GM18502 (cell line): ENCODE measurements at regions not wholly inside any gene's neighbourhood (a gene's known extent, or its start where the extent isn't known, plus 50 kb on each side); places are given as distances from the start of the nearest gene placed in this dataset.
A peak's percentile ranks its signal among the peaks of the same experiment; 100 is the strongest.
"Not testable (repeated sequence)": the region's sequence is repeated elsewhere in the genome, so short reads cannot be mapped to it uniquely, and the experiment has no call there.

Source experiments
- ATAC-seq: cut with Tn5 transposase; IDR thresholded peaks from one replicate; pipeline ENCODE4 v1.9.1; 2021; ENCODE audit warnings: mild to moderate bottlenecking; ENCODE audit not compliant: unreplicated experiment, poor library complexity

DNA sequence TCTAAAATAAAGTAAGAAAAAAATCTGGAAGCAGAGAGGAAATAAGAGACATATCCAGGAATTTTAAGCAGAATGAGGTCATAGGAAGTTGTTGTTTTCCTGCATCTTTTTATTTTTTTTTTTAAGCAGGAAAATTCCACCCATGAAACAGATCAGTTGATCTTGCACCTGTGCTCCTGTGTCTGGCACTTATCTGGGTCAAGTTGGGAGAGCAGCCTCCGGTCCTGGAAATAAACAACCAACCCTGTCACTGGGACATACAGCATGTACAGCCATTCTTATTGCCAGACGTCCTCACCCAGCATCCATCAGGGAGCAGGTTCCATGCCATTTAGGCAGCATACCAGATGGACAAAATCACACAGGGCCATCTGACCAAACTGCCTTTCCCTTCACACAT, 266.0 kb upstream of the BTG1 start:
- no peak for ATAC-seq

DNA sequence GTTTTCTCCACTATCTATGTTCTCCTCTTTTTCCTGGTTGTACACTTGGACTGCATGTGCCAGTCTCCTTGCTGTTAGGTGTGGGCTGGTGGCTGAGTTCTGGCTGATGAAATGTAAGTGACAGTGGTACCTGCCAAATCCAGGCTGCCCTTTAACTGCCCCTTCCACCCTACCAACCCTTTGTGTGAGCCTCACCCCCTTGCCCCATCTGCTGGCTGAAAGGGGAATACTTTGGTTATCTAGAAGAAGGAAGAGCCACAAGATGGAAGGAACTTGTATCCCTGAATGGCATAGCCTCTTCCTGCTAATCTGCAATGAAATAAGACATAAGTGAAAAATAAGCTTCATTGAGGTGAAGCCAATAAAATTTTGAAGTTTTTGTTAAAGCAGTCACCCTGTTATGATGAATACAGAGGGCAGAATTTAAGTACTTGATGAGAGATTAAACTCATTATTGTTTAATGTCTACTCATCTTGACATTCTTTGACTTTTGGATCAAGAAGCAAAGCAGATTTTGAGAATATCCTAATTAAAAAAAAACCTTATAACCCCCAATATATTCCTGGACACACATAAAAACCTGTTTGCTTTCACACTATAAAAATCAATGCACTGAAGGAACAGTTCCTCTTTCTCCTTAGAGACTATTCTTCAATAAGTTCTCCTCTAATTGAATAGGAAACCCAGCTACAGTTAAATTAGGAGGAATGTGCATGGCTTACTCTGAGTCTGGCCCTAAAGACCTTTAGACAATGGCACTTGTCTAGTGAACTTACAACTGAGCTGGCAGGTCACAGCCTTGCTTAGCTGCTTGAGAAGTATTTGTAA, 262.6 kb upstream of the BTG1 start:
- peak; percentile 46 for ATAC-seq

GRCh38 chr12:92406404-92407070, 260.9 kb upstream of the BTG1 start:
- ATAC-seq, result not testable (repeated sequence)

DNA sequence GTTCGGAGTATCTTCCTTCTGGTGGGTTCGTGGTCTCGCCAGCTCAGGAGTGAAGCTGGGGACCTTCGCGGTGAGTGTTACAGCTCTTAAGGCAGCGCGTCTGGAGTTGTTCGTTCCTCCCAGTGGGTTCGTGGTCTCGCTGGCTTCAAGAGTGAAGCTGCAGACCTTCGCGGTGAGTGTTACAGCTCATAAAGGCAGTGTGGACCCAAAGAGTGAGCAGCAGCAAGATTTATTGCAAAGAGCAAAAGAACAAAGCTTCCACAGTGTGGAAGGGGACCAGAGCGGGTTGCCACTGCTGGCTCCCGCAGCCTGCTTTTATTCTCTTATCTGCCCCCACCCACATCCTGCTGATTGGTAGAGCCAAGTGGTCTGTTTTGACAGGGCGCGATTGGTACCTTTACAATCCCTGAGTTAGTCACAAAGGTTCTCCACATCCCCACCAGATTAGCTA, 260.2 kb upstream of the BTG1 start:
- not testable (repeated sequence) for ATAC-seq

GRCh38 chr12:92404921-92405320, 259.3 kb upstream of the BTG1 start:
- no peak for ATAC-seq

DNA sequence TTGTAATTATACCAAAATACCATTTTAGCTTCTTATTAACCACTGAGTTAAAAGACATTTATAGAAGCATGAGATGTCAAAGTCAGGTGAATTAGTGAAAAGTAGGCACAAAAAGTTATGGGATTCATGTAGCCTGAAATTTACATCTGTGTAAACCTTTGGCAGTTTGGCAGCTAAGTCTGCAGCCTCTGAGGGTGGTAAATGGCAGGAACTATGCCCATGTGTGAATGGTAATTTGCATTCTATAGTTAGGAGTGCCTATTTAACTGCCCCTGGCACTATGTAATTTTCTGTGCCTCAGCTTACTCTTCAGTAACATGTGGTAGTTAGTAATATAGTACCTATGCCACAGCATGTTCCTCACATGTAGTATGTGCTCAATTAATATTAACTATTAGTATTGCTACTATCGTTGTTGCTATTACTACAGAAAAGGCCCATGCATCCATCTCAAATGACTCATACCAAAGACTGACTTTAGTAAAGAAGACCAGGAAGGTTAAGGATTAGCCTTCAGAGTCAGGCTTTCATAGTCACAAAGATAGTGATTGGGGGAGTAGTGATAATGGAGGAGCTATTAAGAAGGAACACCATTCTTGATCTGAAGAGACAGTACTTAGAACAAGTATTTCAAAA, 258.7 kb upstream of the BTG1 start:
- peak; percentile 11 for ATAC-seq

- peak; percentile 81 for ATAC-seq
Observed at GRCh38 chr12:92403210-92404175, 257.8 kb upstream of the BTG1 start.

DNA sequence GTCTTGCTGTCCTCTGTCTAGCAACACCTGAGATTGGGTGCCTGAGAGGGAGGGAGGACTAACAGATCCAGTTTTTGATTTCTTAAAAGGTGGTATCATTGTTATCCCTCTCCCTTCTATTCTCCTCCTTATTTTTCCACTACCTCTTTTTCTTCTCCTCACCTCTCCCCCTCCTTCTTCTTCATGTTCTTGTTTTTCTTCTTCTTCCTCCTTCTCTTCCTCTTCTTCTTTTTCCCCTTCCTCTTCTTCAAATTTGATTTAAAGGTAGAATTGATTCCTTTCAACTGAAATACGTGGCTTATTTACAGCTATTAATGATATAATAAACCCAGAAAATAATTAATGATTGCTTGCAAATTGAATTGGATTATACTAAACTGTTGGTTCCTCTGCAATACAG, 256.8 kb upstream of the BTG1 start:
- ATAC-seq, result no peak

DNA sequence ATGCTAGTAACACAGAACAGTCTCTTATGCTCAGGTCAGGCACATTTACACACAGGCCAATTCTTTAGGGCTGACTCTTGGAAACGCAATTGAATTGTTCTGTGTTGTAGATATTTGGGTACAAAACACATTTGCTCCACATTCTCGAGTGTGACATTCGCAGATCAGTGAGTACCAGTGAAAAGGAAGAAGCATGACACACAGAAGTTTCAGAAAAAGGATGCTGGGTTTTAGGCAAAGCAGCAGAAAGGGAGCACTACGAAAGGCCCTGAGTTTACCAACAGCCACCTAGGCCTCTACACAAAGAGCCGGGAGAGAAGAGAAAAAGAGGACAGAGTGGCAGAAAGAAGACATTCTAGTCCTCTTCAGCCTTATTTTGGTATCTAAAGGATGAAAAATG, 254.4 kb upstream of the BTG1 start:
- ATAC-seq, result no peak

- ATAC-seq, result no peak
Observed at GRCh38 chr12:92398565-92399309, 253.1 kb upstream of the BTG1 start.

GRCh38 chr12:92396647-92397252, 251.1 kb upstream of the BTG1 start:
- ATAC-seq, result no peak

GRCh38 chr12:92395322-92395721, 249.7 kb upstream of the BTG1 start:
- ATAC-seq, result no peak

DNA sequence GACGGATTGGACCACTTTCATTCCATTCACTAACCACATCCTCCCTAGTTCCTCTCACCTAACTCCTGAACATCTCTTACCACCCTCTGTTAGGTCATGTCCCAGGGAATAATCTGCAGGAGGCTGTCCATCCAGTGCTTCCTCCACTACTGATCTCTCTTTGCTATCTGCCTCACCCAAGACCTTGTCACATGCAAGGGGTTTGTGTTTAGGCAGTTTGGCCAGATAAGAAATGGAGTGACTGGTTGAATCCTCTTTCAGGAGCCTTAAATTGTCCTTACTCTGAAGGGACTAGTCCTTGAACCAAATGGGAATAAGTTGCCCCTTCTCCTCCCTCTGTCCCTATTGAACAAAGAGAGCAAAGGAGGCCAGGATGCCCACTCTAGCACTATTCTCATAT, 249.2 kb upstream of the BTG1 start:
- no peak for ATAC-seq

GRCh38 chr12:92393504-92393903, 247.9 kb upstream of the BTG1 start:
- ATAC-seq, result no peak

- not testable (repeated sequence) for ATAC-seq
Observed at GRCh38 chr12:92391726-92392125, 246.1 kb upstream of the BTG1 start.

- no peak for ATAC-seq
Observed at GRCh38 chr12:92389466-92389865, 243.8 kb upstream of the BTG1 start.

GRCh38 chr12:92385296-92385695, 239.7 kb upstream of the BTG1 start:
- no peak for ATAC-seq

GRCh38 chr12:92384571-92384970, 238.9 kb upstream of the BTG1 start:
- no peak for ATAC-seq

DNA sequence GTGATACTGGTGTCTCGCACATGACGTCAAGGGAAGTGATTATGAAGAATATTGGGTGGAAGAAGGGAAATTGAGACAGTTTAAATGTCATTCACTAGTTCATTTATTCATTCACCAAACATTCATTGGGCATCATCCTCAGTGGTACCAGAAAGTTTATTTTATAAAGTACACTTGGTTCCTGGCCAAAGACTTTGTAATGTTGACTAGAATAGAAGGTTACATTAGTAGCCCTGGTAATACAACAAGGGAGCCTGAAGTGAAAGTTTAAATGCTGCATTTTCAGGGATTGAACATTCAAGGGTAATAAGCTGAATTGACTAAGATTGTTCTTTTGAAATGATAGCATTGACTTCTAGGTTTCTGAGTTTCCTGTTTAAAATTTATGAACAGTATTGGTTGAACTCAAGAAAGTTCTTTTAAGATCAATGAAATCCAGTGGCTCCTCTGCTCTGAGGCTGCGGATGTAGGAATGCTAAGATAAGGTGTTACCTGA, 236.8 kb upstream of the BTG1 start:
- no peak for ATAC-seq
